Motor neuron (in vitro differentiated cells): ENCODE measurements at regions not wholly inside any gene's neighbourhood (a gene's known extent, or its start where the extent isn't known, plus 50 kb on each side); places are given as distances from the start of the nearest gene placed in this dataset.

ENCODE experiments used
- ATAC-seq, 8 experiments: fragments of 200-7000 bp; cut with Tn5 transposase; replicated peaks in 6 of 8; 2 replicates each; pipeline ENCODE4 v1.8.0; 2021; ENCODE audit warnings: mild to moderate bottlenecking in 8 of 8, moderate library complexity in 8 of 8
- H3K27ac ChIP-seq, 2 donors: fragments of 250-450 bp; sonication (Bioruptor Pico); 2 replicates each; pipeline ENCODE4 v1.9.0; 2021; ENCODE audit warnings: antibody characterized with exemption in 2 of 2, mild to moderate bottlenecking in 2 of 2, moderate library complexity in 1 of 2
- H3K4me1 ChIP-seq, 2 donors: fragments of 250-450 bp; sonication (Bioruptor Pico); replicated peaks in 1 of 2; 2 replicates each; pipeline ENCODE4 v1.6.1; 2021; ENCODE audit warnings: antibody characterized with exemption in 2 of 2, mild to moderate bottlenecking in 2 of 2, moderate library complexity in 1 of 2
- H3K4me3 ChIP-seq, 5 donors: fragments of 250-450 bp; sonication (Bioruptor Pico); 2 replicates each; pipeline ENCODE4 v1.9.0; 2021; ENCODE audit warnings: antibody characterized with exemption in 5 of 5, mild to moderate bottlenecking in 5 of 5, moderate library complexity in 4 of 5
- WGBS, 10 experiments: fragments of 450-650 bp; shearing (Covaris generic); methylation state at CpG; one replicate each; pipeline ENCODE4 v1.0.0; 2022; 5-methylcytosine and 5-hydroxymethylcytosine counted together
- in situ Hi-C, 9 experiments: fragments of 400-800 bp; cut with MboI; loops; one replicate each; pipeline ENCODE4 v1.15.0; 2021; ENCODE audit warnings: low sequenced_read_pairs in 9 of 9, low pct_unique_long_range_greater_than_20kb in 2 of 9; ENCODE audit not compliant: unreplicated experiment in 9 of 9

DNA sequence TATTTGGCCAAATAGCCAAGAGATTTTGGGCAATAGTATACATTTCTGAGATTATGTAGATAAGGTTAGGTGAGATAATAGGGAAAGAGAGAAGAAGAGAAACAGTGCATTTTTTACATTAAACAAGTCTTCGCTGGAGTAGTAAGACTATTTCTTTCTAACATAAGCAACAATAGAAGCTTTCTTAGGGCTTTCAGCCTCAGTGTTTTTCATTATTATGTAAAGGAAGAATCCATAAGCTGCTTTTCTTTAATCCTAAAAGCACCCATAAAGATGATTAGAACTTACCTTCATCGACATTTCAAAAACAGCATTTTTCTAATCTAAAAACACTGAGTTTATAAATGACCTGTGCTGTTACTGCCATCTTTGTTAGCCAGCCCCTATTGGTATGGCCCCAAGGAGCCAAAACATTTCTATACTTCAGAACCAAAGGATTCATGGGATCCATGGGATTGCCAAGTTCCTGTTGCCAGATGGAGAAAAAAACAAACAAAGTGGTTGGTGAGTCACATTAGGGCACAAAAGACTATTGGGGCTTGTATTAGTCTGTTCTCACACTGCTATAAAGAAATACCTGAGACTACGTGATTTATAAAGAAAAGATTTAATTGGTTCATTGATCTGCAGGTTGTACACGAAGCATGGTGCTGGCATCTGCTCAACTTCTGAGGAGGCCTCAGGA lies 88.2 kb downstream of the SCG2 start:
- in situ Hi-C loops = no loop called here
- H3K4me3 ChIP-seq = no peak overlapping the region
- 43 to 93% (median 80%) methylated on average over 1 to 4 of the region's 4 CpGs for WGBS, 10 experiments
- no peak overlapping the region for H3K27ac ChIP-seq
- ATAC-seq = no peak
- H3K4me1 ChIP-seq = no peaks in the 10 kb centered on the region

DNA sequence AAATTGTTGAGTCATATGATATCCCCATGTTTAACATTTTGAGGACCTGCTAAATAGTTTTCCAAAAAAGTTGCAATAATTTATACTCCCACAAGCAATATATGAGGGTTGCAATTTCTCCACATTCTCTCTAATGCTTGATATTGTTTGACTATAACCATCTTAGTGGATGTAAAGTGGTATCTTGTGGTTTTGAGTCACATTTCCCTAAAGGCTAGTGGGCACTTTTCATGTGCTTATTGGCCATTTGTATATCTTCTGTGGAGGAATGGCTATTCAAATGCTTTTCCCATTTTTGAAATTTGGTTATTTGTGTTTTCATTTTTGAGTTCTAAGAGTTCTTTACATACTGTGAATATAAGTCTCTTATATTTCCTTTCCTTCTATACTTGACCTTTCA lies 82.7 kb downstream of the SCG2 start:
- no peak overlapping the region for H3K27ac ChIP-seq
- in situ Hi-C loops = no loop called here
- no peak for ATAC-seq
- no peak overlapping the region for H3K4me3 ChIP-seq
- peaks cover 0 to 12% of the 10 kb centered on the region in 2 donors for H3K4me1 ChIP-seq

DNA sequence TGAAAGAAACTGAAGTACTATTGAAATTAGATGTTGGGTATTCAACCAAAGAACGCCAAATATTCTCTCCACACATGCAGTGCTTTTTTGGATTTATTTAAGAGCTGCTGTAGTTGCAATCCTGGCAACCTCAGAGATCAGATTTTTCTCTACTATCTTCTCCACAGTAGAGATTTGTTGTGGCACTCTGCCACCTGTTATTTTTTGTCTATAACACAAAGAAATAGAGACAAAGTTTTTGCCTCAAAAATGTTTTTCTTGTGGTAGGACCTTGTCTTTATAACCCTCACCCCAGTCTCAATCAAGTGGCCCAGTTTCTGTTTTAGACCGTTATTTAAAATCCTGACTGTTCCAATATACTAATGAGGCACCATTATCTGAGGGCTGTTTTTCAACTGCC lies 79.4 kb downstream of the SCG2 start:
- no peak overlapping the region for H3K4me3 ChIP-seq
- 52 to 100% (median 88%) methylated on average over 1 to 2 of the region's 2 CpGs; no CpG with 5 or more reads in 1 of the 10 experiments for WGBS, 10 experiments
- no peak for ATAC-seq
- in situ Hi-C loops = no loop called here
- H3K4me1 ChIP-seq = peaks cover 0 to 12% of the 10 kb centered on the region in 2 donors
- H3K27ac ChIP-seq = no peak overlapping the region

DNA sequence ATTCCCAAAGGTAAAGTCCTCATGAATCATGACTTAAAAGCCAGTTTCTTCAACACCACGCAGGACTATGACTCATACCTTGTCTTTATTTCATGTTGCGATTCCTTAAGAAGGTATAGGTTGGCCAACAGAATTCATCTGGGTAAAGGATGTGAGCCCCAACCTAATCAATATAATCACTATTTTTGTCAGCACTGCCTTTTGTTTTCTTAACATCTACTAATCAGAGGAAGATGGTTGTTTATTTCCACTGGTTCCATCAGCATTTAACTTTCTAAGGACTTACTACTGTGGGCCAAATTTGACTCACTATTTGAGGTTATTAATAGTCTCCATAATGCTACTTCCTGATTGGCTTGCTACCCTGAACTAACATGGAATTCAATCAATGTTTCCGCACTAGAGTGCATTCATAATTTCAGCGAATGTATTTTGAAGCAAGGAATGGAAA lies 78.6 kb downstream of the SCG2 start:
- Histone ChIP-seq H3K27ac (no peak overlapping the region), H3K4me1 (peaks cover 2 to 19% of the 10 kb centered on the region in 2 donors), H3K4me3 (no peak overlapping the region)
- in situ Hi-C loops = no loop called here
- no peak for ATAC-seq
- 53 to 100% (median 88%) methylated on average over 2 to 4 of the region's 4 CpGs for WGBS, 10 experiments

DNA sequence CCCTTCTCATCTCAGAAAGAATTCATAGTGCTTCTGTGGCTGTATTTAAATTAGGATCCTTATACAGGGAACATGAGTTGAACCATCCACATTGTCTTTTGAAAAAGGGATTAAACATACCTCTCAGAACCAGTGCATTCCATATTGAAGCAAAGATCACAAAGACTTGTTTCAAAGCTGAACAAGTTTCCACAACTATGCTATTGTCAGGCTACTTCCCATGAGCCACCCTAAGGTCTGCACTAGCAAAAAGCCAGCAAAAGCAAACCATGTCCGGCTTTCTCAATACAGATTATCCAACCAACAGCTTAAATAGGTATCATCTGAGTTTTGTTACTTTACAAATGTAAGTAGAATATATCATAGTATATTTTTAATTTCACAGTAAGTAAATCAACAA lies 78.1 kb downstream of the SCG2 start:
- 92 to 100% (median 100%) methylated on average over 1 of the region's 1 CpG; no CpG with 5 or more reads in 2 of the 10 experiments for WGBS, 10 experiments
- Histone ChIP-seq H3K4me1 (peaks cover 3 to 22% of the 10 kb centered on the region in 2 donors), H3K4me3 (no peak overlapping the region), H3K27ac (no peak overlapping the region)
- no peak for ATAC-seq
- in situ Hi-C loops = no loop called here

DNA sequence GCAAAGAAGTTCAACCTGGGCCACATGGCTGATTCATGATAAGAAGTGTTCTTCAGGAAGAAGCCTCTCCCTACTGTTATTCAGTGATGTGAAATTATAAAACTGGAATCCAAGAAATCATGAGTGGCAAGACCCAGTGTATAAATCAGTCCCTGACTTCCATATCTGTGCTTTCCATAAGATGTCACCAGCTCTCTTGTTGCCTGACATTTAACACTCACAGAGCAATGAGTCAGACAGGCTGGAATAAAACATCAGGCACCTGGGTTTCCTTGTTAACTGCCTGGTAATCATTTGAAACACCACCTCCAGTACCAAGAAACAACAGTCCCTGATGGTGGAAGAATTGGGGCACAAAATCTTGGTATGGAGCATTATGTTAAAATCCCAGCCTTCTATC lies 76.1 kb downstream of the SCG2 start:
- Histone ChIP-seq H3K27ac (no peak overlapping the region), H3K4me3 (no peak overlapping the region), H3K4me1 (peaks cover 3 to 22% of the 10 kb centered on the region in 2 donors)
- peak in 6 of 8 experiments; percentile 41 to 83 (median 77) for ATAC-seq
- in situ Hi-C loops = no loop called here

DNA sequence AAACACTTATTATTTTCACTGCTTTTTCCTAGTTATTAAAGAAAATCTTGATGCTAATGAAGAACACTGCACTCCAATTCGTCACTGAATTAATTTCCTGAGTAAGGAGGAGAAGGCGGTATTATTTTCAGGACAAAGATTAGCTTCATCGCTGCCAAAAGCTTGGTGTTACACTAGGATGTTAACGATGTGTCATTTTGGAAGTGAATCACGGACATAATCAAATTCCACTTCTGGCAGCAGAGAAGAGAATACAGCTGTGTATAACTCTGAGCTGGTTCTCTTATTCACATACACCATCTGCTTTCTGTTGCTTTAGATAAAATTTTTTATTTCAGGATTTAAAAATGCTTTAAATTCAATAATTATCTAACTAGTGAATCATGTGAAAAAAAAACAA lies 74.1 kb downstream of the SCG2 start:
- Histone ChIP-seq H3K4me1 (peaks cover 3 to 10% of the 10 kb centered on the region in 2 donors), H3K4me3 (no peak overlapping the region), H3K27ac (no peak overlapping the region)
- in situ Hi-C loops = no loop called here
- WGBS, 10 experiments = 0 to 81% (median 35%) methylated on average over 2 to 5 of the region's 5 CpGs; no CpG with 5 or more reads in 3 of the 10 experiments
- peak in 7 of 8 experiments; percentile 53 to 93 (median 69) for ATAC-seq

DNA sequence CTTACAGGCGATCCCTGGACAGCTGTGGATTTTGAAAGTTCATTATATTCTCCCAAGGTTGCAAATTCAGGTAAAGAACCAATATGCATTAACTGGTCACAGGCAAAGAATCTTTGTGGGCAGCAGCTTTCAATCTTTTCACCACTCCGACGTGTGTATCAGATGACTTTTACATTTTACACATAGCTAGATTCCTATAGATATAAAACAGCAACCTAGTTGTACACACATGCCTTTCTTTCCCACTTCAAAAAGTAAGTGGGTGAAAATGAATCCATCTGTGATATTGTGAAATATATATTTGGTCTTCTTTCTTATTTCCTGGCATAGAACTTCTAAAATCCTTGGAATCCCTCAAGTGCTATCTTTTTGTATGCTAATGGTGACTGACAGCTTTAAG lies 72.5 kb downstream of the SCG2 start:
- WGBS, 10 experiments = 30 to 100% (median 90%) methylated on average over 1 to 3 of the region's 3 CpGs
- in situ Hi-C loops = no loop called here
- no peak overlapping the region for H3K4me3 ChIP-seq
- H3K4me1 ChIP-seq = peaks cover 3 to 10% of the 10 kb centered on the region in 2 donors
- no peak overlapping the region for H3K27ac ChIP-seq
- ATAC-seq = no peak

DNA sequence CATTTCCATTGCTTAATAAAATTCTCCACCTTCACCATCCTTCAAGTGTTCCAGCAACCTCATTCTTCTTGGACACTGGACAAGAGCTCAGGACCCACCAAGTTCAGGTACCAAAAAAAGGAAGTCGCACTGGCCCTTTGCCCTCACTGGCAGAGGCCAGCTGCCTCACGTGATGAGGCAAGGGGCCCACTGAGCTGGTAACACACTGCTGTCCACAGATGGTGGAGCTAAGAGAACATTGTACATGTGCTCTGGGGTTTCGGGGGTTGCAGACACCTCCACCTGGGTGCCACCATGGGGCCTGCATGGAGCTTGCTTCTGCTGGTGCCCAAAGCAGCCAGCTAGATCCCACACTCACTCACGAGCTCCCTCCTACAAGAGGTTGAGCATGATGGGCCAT lies 71.3 kb downstream of the SCG2 start:
- H3K27ac ChIP-seq = no peak overlapping the region
- no peak overlapping the region for H3K4me3 ChIP-seq
- in situ Hi-C loops = no loop called here
- WGBS, 10 experiments = 73 to 93% (median 90%) methylated on average over 2 to 4 of the region's 4 CpGs; no CpG with 5 or more reads in 4 of the 10 experiments
- ATAC-seq = no peak
- H3K4me1 ChIP-seq = peaks cover 3 to 10% of the 10 kb centered on the region in 2 donors

DNA sequence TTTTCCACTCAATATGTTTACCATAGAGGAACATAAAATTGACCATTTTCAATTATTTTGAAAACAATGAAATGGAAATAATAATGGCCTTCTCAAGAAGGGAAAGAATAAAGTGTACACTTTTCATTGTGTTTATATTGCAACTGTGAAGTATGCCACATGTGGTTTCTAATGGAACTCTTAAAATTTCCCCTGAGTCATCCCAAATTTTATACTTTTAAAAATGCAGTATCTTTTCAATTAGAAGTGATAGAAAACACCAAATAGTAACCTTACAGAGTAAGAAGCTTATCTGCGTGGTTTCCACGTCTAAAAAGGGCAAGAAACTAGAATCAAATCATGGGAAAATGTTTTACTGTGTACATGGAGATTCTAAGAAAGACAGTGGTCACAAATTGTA lies 70.0 kb downstream of the SCG2 start:
- in situ Hi-C loops = no loop called here
- H3K4me3 ChIP-seq = no peak overlapping the region
- peaks cover 3 to 12% of the 10 kb centered on the region in 2 donors for H3K4me1 ChIP-seq
- H3K27ac ChIP-seq = no peak overlapping the region
- WGBS, 10 experiments = 67 to 100% (median 80%) methylated on average over 1 to 2 of the region's 2 CpGs; no CpG with 5 or more reads in 2 of the 10 experiments
- ATAC-seq = no peak

DNA sequence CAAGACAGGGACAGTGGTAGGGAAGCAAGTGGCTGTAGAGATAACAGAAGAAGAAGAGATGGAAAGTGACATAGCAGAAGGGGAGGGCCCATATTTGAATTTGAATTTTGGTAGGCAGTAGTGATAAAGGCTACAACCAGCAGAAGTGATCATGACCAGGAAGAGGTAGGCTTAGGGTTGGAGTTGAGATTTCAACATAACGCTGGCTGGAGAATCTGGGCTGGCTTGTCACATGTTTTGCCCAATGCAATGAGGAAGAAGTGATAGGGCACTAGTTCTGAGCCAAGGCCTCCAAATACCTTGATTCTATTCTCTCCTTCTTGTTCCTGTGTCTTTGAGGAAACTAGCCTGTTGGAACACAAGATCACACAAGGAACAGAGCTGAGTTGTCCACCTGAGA lies 69.4 kb downstream of the SCG2 start:
- in situ Hi-C loops = no loop called here

DNA sequence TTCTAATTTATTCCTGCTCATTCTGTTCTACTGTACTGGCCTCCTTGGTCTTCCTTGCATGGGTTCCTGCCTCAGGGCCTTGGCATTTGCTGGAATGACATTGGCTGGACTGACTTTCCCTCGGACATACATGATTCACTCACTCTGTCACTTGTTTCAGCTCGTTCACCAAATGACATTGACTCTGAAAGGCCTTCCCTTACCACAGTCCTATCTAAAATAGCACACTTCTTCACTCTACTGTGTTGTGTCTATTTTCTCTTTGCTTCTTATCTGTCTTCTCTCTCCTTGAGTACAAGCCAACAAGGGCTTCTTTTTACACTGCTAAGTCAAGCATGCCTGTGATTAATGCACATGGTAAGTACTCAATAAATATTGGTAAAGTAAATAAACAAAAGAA lies 65.6 kb downstream of the SCG2 start:
- no peak for ATAC-seq
- Histone ChIP-seq H3K4me3 (no peak overlapping the region), H3K27ac (no peak overlapping the region), H3K4me1 (peaks cover 18 to 26% of the 10 kb centered on the region in 2 donors)
- in situ Hi-C loops = no loop called here
- 67 to 100% (median 88%) methylated on average over 1 to 2 of the region's 2 CpGs; no CpG with 5 or more reads in 3 of the 10 experiments for WGBS, 10 experiments

More for the DNA sequence above, 69.4 kb downstream of the SCG2 start:
- Histone ChIP-seq H3K27ac (no peak overlapping the region), H3K4me1 (peaks cover 6 to 18% of the 10 kb centered on the region in 2 donors), H3K4me3 (no peak overlapping the region)
- 80 to 100% (median 100%) methylated on average over 1 of the region's 1 CpG; no CpG with 5 or more reads in 4 of the 10 experiments for WGBS, 10 experiments
- no peak for ATAC-seq

DNA sequence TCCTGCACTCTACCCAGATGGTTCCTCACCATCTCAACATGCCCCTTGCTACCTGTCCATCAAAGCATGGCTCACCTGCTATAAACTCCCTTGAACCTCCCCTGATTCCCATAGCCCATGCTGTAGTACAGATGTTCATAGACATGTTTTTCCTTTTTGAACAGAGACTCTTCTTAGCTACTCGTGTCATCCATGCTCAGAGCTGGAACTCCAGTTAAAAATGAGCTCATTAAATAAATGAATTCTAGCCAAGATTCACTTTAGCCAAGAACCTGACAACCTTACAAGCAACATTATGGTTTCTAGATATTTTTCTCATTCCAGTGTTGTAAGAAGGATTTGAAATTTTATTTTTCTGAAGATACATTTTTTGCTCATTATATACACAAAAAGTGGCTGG lies 65.0 kb downstream of the SCG2 start:
- Histone ChIP-seq H3K4me1 (peaks cover 18 to 26% of the 10 kb centered on the region in 2 donors), H3K27ac (no peak overlapping the region), H3K4me3 (no peak overlapping the region)
- in situ Hi-C loops = no loop called here
- 0 to 100% (median 82%) methylated on average over 1 of the region's 1 CpG; no CpG with 5 or more reads in 2 of the 10 experiments for WGBS, 10 experiments
- ATAC-seq = no peak
